ENCODE measurements at regions not wholly inside any gene's neighbourhood (a gene's known extent, or its start where the extent isn't known, plus 50 kb on each side); places are given as distances from the start of the nearest gene placed in this dataset.

- TF ChIP-seq CTCF (IDR thresholded peaks at IDR 0.05 in 8 of 11, conservative IDR thresholded peaks at IDR 0.05 in 3 of 11) (no peak), POLR2A (IDR thresholded peaks at IDR 0.05) (no peak)
Measured at GRCh38 chr6:23735151-23735550, 390.9 kb upstream of the NRSN1 start.
